ENCODE measurements at regions not wholly inside any gene's neighbourhood (a gene's known extent, or its start where the extent isn't known, plus 50 kb on each side); places are given as distances from the start of the nearest gene placed in this dataset.

GRCh38 chr3:64830681-64831080 is 142.9 kb upstream of the ADAMTS9 start:
- DNase-seq, result no peak

GRCh38 chr3:64829331-64829730 is 141.5 kb upstream of the ADAMTS9 start:
- no peak for DNase-seq

- DNase-seq, result no peak
Measured at GRCh38 chr3:64828276-64828675, 140.5 kb upstream of the ADAMTS9 start.

- no peak for DNase-seq
Measured at GRCh38 chr3:64827431-64827830, 139.6 kb upstream of the ADAMTS9 start.

- DNase-seq, result no peak
Measured at GRCh38 chr3:64827019-64827418, 139.2 kb upstream of the ADAMTS9 start.

GRCh38 chr3:64825404-64826120 is 137.8 kb upstream of the ADAMTS9 start:
- DNase-seq, result no peak

- DNase-seq, result no peak
Measured at GRCh38 chr3:64824394-64824909, 136.7 kb upstream of the ADAMTS9 start.

GRCh38 chr3:64818196-64818595 is 130.4 kb upstream of the ADAMTS9 start:
- DNase-seq, result no peak

GRCh38 chr3:64816355-64816754 is 128.6 kb upstream of the ADAMTS9 start:
- no peak for DNase-seq

GRCh38 chr3:64815789-64816188 is 128.0 kb upstream of the ADAMTS9 start:
- no peak for DNase-seq

GRCh38 chr3:64815195-64815631 is 127.4 kb upstream of the ADAMTS9 start:
- no peak for DNase-seq

- no peak for DNase-seq
Measured at GRCh38 chr3:64814351-64814750, 126.6 kb upstream of the ADAMTS9 start.

- no peak for DNase-seq
Measured at GRCh38 chr3:64813326-64813725, 125.5 kb upstream of the ADAMTS9 start.

GRCh38 chr3:64809086-64809485 is 121.3 kb upstream of the ADAMTS9 start:
- DNase-seq, result no peak

GRCh38 chr3:64808061-64808460 is 120.3 kb upstream of the ADAMTS9 start:
- no peak for DNase-seq

- no peak for DNase-seq
Measured at GRCh38 chr3:64806668-64807605, 119.1 kb upstream of the ADAMTS9 start.

- DNase-seq, result no peak
Measured at GRCh38 chr3:64805978-64806377, 118.2 kb upstream of the ADAMTS9 start.

GRCh38 chr3:64805248-64805647 is 117.4 kb upstream of the ADAMTS9 start:
- no peak for DNase-seq

GRCh38 chr3:64803469-64803868 is 115.7 kb upstream of the ADAMTS9 start:
- no peak for DNase-seq

- no peak for DNase-seq
Measured at GRCh38 chr3:64802460-64802859, 114.7 kb upstream of the ADAMTS9 start.

GRCh38 chr3:64801856-64802255 is 114.1 kb upstream of the ADAMTS9 start:
- DNase-seq, result no peak

- DNase-seq, result no peak
Measured at GRCh38 chr3:64799606-64800005, 111.8 kb upstream of the ADAMTS9 start.

- no peak for DNase-seq
Measured at GRCh38 chr3:64798316-64798715, 110.5 kb upstream of the ADAMTS9 start.

Data from T-helper 2 cell (primary cell).